Stomach (tissue), 4 donors: ENCODE measurements at regions not wholly inside any gene's neighbourhood (a gene's known extent, or its start where the extent isn't known, plus 50 kb on each side); places are given as distances from the start of the nearest gene placed in this dataset.

Experiments used
- EP300 ChIP-seq: sonication (generic); formaldehyde crosslinking; IDR thresholded peaks from one replicate; pipeline ENCODE4 v1.6.1; 2017; ENCODE audit warnings: antibody characterized with exemption
- POLR2AphosphoS5 ChIP-seq, 3 donors: sonication (generic); formaldehyde crosslinking; IDR thresholded peaks; one replicate each; pipeline ENCODE4 v1.6.1; 2016; ENCODE audit warnings: antibody characterized with exemption in 3 of 3
- TF ChIP-seq, protein P1 (sequence below), 7 experiments: fragments of 450-650 bp in 4 of 7; fragments of 200-600 bp in 3 of 7; sonication (generic) in 3 of 7; IDR thresholded peaks; one replicate each; pipeline ENCODE4 v1.5.1; 2016 to 2019; ENCODE audit warnings: antibody characterized with exemption in 7 of 7, control low read depth in 2 of 7, mild to moderate bottlenecking in 1 of 7

DNA sequence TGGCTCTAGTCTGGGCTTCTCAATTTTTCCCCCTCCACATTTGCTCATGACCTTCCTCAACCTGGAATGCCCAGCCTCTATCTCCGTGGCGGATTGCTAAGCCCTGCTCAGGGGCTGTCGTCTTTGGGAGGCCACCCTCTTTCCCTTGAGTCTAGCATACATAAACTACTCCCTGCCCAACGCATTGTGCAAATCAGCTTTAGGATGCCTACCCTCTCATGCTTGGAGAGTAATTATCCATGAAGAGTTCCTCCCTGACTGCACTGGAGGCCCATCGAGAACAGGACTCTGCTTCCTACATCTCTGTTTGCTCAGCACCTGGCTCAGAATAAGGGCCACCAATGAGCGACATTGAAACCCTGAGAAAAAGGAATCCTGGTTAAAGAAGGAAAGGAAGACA is 53.7 kb upstream of the NPAS2 start:
- TF ChIP-seq, protein P1, sequence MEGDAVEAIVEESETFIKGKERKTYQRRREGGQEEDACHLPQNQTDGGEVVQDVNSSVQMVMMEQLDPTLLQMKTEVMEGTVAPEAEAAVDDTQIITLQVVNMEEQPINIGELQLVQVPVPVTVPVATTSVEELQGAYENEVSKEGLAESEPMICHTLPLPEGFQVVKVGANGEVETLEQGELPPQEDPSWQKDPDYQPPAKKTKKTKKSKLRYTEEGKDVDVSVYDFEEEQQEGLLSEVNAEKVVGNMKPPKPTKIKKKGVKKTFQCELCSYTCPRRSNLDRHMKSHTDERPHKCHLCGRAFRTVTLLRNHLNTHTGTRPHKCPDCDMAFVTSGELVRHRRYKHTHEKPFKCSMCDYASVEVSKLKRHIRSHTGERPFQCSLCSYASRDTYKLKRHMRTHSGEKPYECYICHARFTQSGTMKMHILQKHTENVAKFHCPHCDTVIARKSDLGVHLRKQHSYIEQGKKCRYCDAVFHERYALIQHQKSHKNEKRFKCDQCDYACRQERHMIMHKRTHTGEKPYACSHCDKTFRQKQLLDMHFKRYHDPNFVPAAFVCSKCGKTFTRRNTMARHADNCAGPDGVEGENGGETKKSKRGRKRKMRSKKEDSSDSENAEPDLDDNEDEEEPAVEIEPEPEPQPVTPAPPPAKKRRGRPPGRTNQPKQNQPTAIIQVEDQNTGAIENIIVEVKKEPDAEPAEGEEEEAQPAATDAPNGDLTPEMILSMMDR (IDR thresholded peaks at IDR 0.05), result no peak
- TF ChIP-seq EP300, result no peak
- TF ChIP-seq POLR2AphosphoS5 (IDR thresholded peaks at IDR 0.05), result no peak
